GM23338 (cell line): ENCODE measurements at regions not wholly inside any gene's neighbourhood (a gene's known extent, or its start where the extent isn't known, plus 50 kb on each side); places are given as distances from the start of the nearest gene placed in this dataset.
A peak's percentile ranks its signal among the peaks of the same experiment; 100 is the strongest.

Experiments
- CREB1 ChIP-seq: fragments of 250-450 bp; sonication (Bioruptor Pico); IDR thresholded peaks from 2 replicates; pipeline ENCODE4 v1.5.0; 2020; ENCODE audit warnings: low read depth, mild to moderate bottlenecking, moderate library complexity
- EZH2 ChIP-seq: fragments of 200-600 bp; sonication (generic); IDR thresholded peaks from one replicate; pipeline ENCODE4 v1.8.0; 2017; ENCODE audit warnings: antibody characterized with exemption, mild to moderate bottlenecking, low read depth; ENCODE audit not compliant: unreplicated experiment
- EZH2phosphoT487 ChIP-seq: fragments of 200-600 bp; sonication (generic); IDR thresholded peaks from one replicate; pipeline ENCODE4 v1.8.1; 2018; ENCODE audit warnings: antibody characterized with exemption; ENCODE audit not compliant: unreplicated experiment
- JUNB ChIP-seq: IDR thresholded peaks from one replicate; pipeline ENCODE4 v1.6.1; 2016; ENCODE audit warnings: antibody characterized with exemption; ENCODE audit not compliant: unreplicated experiment
- NANOG ChIP-seq: IDR thresholded peaks from 2 replicates; pipeline ENCODE4 v1.6.1; 2016; ENCODE audit warnings: antibody characterized with exemption, borderline replicate concordance
- POLR2AphosphoS5 ChIP-seq: IDR thresholded peaks from 2 replicates; pipeline ENCODE4 v1.6.1; 2016; ENCODE audit warnings: antibody characterized with exemption, low read depth
- ZNF331 ChIP-seq: fragments of 250-450 bp; sonication (Bioruptor Pico); IDR thresholded peaks from 2 replicates; pipeline ENCODE4 v1.5.0; 2020; ENCODE audit warnings: low read depth, mild to moderate bottlenecking, moderate library complexity
- TF ChIP-seq, protein P1 (sequence below), 2 experiments: fragments of 200-600 bp in 1 of 2; sonication (generic) in 1 of 2; conservative IDR thresholded peaks; 2 replicates each; pipeline versions ENCODE4 v1.5.1 to v1.6.1; 2016 to 2017; ENCODE audit warnings: antibody characterized with exemption in 2 of 2, low read depth in 2 of 2, mild to moderate bottlenecking in 2 of 2, moderate library complexity in 1 of 2
- TF ChIP-seq, protein P2 (sequence below): IDR thresholded peaks from one replicate; pipeline ENCODE4 v1.6.1; 2018; ENCODE audit warnings: antibody characterized with exemption; ENCODE audit not compliant: unreplicated experiment

DNA sequence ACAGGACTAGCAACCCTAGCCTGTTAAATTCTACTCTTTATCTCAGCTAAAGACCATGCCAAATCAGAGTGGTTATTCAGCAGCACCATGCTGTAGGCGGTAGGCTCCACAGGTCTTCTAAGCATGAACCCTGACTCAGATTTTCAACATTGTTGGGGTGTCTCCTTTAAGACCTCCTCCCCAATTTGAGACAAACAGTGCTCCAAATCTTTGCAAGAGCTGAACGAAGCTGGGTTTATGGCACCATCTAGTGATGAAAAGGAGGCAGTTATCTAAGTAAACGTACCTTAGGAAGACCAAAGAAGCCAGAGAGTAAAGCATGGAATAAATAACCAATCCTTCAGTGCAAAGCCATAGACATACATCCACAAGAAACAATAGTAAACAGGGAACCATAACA is 334.5 kb upstream of the SLC7A11 start:
- TF ChIP-seq, protein P1, sequence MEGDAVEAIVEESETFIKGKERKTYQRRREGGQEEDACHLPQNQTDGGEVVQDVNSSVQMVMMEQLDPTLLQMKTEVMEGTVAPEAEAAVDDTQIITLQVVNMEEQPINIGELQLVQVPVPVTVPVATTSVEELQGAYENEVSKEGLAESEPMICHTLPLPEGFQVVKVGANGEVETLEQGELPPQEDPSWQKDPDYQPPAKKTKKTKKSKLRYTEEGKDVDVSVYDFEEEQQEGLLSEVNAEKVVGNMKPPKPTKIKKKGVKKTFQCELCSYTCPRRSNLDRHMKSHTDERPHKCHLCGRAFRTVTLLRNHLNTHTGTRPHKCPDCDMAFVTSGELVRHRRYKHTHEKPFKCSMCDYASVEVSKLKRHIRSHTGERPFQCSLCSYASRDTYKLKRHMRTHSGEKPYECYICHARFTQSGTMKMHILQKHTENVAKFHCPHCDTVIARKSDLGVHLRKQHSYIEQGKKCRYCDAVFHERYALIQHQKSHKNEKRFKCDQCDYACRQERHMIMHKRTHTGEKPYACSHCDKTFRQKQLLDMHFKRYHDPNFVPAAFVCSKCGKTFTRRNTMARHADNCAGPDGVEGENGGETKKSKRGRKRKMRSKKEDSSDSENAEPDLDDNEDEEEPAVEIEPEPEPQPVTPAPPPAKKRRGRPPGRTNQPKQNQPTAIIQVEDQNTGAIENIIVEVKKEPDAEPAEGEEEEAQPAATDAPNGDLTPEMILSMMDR (conservative IDR thresholded peaks at IDR 0.05; ENCODE audit: low read depth in 2 of 2), result peak; percentile 74 to 82
- no peak for TF ChIP-seq EZH2
- TF ChIP-seq, protein P2, sequence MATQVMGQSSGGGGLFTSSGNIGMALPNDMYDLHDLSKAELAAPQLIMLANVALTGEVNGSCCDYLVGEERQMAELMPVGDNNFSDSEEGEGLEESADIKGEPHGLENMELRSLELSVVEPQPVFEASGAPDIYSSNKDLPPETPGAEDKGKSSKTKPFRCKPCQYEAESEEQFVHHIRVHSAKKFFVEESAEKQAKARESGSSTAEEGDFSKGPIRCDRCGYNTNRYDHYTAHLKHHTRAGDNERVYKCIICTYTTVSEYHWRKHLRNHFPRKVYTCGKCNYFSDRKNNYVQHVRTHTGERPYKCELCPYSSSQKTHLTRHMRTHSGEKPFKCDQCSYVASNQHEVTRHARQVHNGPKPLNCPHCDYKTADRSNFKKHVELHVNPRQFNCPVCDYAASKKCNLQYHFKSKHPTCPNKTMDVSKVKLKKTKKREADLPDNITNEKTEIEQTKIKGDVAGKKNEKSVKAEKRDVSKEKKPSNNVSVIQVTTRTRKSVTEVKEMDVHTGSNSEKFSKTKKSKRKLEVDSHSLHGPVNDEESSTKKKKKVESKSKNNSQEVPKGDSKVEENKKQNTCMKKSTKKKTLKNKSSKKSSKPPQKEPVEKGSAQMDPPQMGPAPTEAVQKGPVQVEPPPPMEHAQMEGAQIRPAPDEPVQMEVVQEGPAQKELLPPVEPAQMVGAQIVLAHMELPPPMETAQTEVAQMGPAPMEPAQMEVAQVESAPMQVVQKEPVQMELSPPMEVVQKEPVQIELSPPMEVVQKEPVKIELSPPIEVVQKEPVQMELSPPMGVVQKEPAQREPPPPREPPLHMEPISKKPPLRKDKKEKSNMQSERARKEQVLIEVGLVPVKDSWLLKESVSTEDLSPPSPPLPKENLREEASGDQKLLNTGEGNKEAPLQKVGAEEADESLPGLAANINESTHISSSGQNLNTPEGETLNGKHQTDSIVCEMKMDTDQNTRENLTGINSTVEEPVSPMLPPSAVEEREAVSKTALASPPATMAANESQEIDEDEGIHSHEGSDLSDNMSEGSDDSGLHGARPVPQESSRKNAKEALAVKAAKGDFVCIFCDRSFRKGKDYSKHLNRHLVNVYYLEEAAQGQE, result no peak
- TF ChIP-seq JUNB, result no peak
- no peak for TF ChIP-seq POLR2AphosphoS5
- TF ChIP-seq NANOG, result no peak
- TF ChIP-seq CREB1 (CRISPR knock-in tag), result no peak
- no peak for TF ChIP-seq ZNF331 (CRISPR knock-in tag)
- no peak for TF ChIP-seq EZH2phosphoT487
